ENCODE measurements at regions not wholly inside any gene's neighbourhood (a gene's known extent, or its start where the extent isn't known, plus 50 kb on each side); places are given as distances from the start of the nearest gene placed in this dataset.
"Not testable (repeated sequence)": the region's sequence is repeated elsewhere in the genome, so short reads cannot be mapped to it uniquely, and the experiment has no call there.

- DNase-seq: no peak
Measured at GRCh38 chr16:13835387-13835786, 84.6 kb upstream of the ERCC4 start.

- DNase-seq: no peak
Measured at GRCh38 chr16:13835935-13836730, 83.8 kb upstream of the ERCC4 start.

- DNase-seq: no peak
Measured at GRCh38 chr16:13838401-13839190, 81.4 kb upstream of the ERCC4 start.

- no peak for DNase-seq
Measured at GRCh38 chr16:13839577-13839976, 80.4 kb upstream of the ERCC4 start.

GRCh38 chr16:13845232-13845631 is 74.7 kb upstream of the ERCC4 start:
- DNase-seq: no peak

GRCh38 chr16:13848795-13849194 is 71.2 kb upstream of the ERCC4 start:
- no peak for DNase-seq

GRCh38 chr16:13850173-13850572 is 69.8 kb upstream of the ERCC4 start:
- DNase-seq: not testable (repeated sequence)

GRCh38 chr16:13852827-13853226 is 67.1 kb upstream of the ERCC4 start:
- no peak for DNase-seq

GRCh38 chr16:13856398-13856797 is 63.6 kb upstream of the ERCC4 start:
- DNase-seq: no peak

- DNase-seq: no peak
Measured at GRCh38 chr16:13856811-13857511, 63.0 kb upstream of the ERCC4 start.

GRCh38 chr16:13858873-13859580 is 60.9 kb upstream of the ERCC4 start:
- no peak for DNase-seq

GRCh38 chr16:13863075-13863765 is 56.7 kb upstream of the ERCC4 start:
- no peak for DNase-seq

- no peak for DNase-seq
Measured at GRCh38 chr16:13864689-13865088, 55.3 kb upstream of the ERCC4 start.

- DNase-seq: peak; percentile 36
Measured at GRCh38 chr16:13866073-13866472, 53.9 kb upstream of the ERCC4 start.
